Effector memory CD8-positive, alpha-beta T cell (primary cell): ENCODE measurements at regions not wholly inside any gene's neighbourhood (a gene's known extent, or its start where the extent isn't known, plus 50 kb on each side); places are given as distances from the start of the nearest gene placed in this dataset.
A peak's percentile ranks its signal among the peaks of the same experiment; 100 is the strongest.

ENCODE experiments used
- ATAC-seq: fragments of 150-1000 bp; cut with Tn5 transposase; replicated peaks from 2 replicates; pipeline ENCODE4 v1.10.0; 2021; ENCODE audit warnings: mild to moderate bottlenecking, moderate library complexity
- DNase-seq, 3 experiments: peaks; one replicate each; pipeline ENCODE4 v3.0.0; 2021
- H3K27ac Mint-ChIP-seq, 2 donors: one replicate each; pipeline ENCODE4 v1.8.0; 2022; ENCODE audit warnings: mild to moderate bottlenecking in 2 of 2, mixed read lengths in 2 of 2, moderate library complexity in 2 of 2
- H3K27me3 Mint-ChIP-seq, 2 donors: one replicate each; pipeline ENCODE4 v1.8.0; 2022; ENCODE audit warnings: mixed read lengths in 2 of 2
- H3K36me3 Mint-ChIP-seq: one replicate; pipeline ENCODE4 v1.8.0; 2022; ENCODE audit warnings: mild to moderate bottlenecking, moderate library complexity, mixed read lengths; ENCODE audit not compliant: insufficient read depth
- H3K4me1 Mint-ChIP-seq, 2 donors: one replicate each; pipeline ENCODE4 v1.8.0; 2022; ENCODE audit warnings: low read depth in 2 of 2, mixed read lengths in 2 of 2
- H3K4me3 Mint-ChIP-seq, 2 donors: one replicate each; pipeline ENCODE4 v1.8.0; 2022; ENCODE audit warnings: mild to moderate bottlenecking in 2 of 2, mixed read lengths in 2 of 2, moderate library complexity in 2 of 2
- H3K9me3 Mint-ChIP-seq, 2 donors: one replicate each; pipeline ENCODE4 v1.8.0; 2022; ENCODE audit warnings: mixed read lengths in 2 of 2

GRCh38 chr9:677461-678097, 163.9 kb upstream of the DMRT1 start:
- Mint-ChIP-seq H3K27me3 (peaks cover 10 to 22% of the 10 kb centered on the region in 2 donors), H3K9me3 (no peaks in the 10 kb centered on the region), H3K4me3 (peak overlapping the region; percentile 66 to 70), H3K4me1 (peaks cover 0 to 12% of the 10 kb centered on the region in 2 donors), H3K36me3 (no peaks in the 10 kb centered on the region), H3K27ac (peak overlapping the region in 1 of 2 donors; percentile 30)
- DNase-seq (no peak), ATAC-seq (no peak)

DNA sequence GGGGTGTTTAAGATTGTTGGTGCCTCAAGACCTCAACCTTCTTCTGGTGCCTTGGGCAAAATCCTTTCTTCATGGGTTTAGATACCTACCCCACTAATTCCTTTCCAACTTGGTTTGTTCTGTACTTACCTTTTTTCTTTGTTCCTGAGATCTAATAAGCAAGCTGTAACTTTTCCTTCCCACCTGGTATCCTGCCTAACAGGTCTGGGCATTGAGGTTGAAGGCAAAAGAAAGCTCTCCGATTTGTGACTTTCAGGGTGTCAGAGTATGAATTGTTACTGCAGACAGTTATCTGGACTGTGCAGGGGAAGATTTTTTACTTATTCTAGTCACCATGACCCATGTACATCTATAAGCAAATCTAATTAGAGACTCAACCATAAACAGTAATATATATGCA, 162.6 kb upstream of the DMRT1 start:
- Mint-ChIP-seq H3K27ac (no peak overlapping the region), H3K4me3 (no peak overlapping the region), H3K27me3 (peaks cover 10 to 14% of the 10 kb centered on the region in 2 donors), H3K9me3 (no peaks in the 10 kb centered on the region), H3K4me1 (peaks cover 0 to 12% of the 10 kb centered on the region in 2 donors), H3K36me3 (no peaks in the 10 kb centered on the region)
- DNase-seq (no peak), ATAC-seq (no peak)

DNA sequence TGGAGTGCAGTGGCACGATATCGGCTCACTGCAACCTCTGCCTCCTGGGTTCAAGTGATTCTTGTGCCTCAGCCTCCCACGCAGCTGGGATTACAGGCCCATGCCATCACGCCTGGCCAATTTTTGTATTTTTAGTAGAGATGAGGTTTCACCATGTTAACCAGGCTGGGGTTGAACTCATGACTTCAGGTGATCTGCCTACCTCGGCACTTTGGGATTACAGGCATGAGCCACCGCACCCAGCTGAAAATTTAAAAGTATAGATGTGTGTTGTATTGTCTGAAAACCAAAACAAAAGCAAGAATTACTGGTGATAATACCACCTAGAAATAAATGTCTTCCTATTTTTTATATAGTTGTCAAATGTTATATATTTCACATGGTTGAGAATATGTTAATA, 162.0 kb upstream of the DMRT1 start:
- DNase-seq (no peak), ATAC-seq (no peak)
- H3K4me3 Mint-ChIP-seq = no peak overlapping the region
- H3K27ac Mint-ChIP-seq = no peak overlapping the region
- no peaks in the 10 kb centered on the region for H3K9me3 Mint-ChIP-seq
- no peaks in the 10 kb centered on the region for H3K36me3 Mint-ChIP-seq
- peaks cover 10 to 11% of the 10 kb centered on the region in 2 donors for H3K27me3 Mint-ChIP-seq
- peaks cover 0 to 12% of the 10 kb centered on the region in 2 donors for H3K4me1 Mint-ChIP-seq

- H3K9me3 Mint-ChIP-seq = no peaks in the 10 kb centered on the region
- no peaks in the 10 kb centered on the region for H3K36me3 Mint-ChIP-seq
- no peak for ATAC-seq
Observed at GRCh38 chr9:680106-680505, 161.4 kb upstream of the DMRT1 start.

GRCh38 chr9:682633-683508, 158.6 kb upstream of the DMRT1 start:
- no peak for ATAC-seq
- Mint-ChIP-seq H3K36me3 (no peaks in the 10 kb centered on the region), H3K4me1 (peaks cover 0 to 3% of the 10 kb centered on the region in 2 donors), H3K27me3 (peaks cover 7 to 10% of the 10 kb centered on the region in 2 donors), H3K27ac (no peak overlapping the region), H3K4me3 (no peak overlapping the region), H3K9me3 (no peaks in the 10 kb centered on the region)
- DNase-seq = no peak

More at GRCh38 chr9:680106-680505, 161.4 kb upstream of the DMRT1 start:
- Mint-ChIP-seq H3K4me3 (no peak overlapping the region), H3K27me3 (peaks cover 10 to 11% of the 10 kb centered on the region in 2 donors), H3K4me1 (peaks cover 0 to 12% of the 10 kb centered on the region in 2 donors), H3K27ac (no peak overlapping the region)
- DNase-seq = no peak

DNA sequence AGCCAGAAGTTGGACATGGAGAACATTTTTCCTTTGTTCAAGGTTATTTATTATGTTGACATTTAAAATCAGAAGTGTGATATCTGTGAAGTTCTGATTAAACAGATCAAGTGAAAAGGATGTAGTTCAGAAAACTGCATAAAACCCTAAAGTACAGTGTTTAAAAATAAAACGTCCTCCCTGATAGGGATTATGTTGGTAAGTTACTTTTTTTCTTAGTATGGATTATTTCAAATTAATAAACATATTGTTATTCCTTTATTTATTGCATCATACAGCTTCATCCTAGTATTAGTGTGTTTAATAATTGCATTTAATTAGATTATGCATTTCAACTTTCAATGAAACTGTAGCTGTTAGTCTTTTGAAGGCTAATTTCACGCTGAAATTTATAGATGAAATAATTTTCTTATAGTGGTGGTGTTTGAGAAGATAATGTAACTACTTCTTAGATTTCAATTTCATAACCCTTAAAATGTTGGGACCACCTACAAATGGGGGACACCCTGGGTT, 157.9 kb upstream of the DMRT1 start:
- no peak for ATAC-seq
- H3K9me3 Mint-ChIP-seq = no peaks in the 10 kb centered on the region
- no peak for DNase-seq
- H3K27ac Mint-ChIP-seq = no peak overlapping the region
- H3K4me1 Mint-ChIP-seq = no peaks in the 10 kb centered on the region
- H3K4me3 Mint-ChIP-seq = no peak overlapping the region
- H3K27me3 Mint-ChIP-seq = peaks cover 7 to 10% of the 10 kb centered on the region in 2 donors
- no peaks in the 10 kb centered on the region for H3K36me3 Mint-ChIP-seq

DNA sequence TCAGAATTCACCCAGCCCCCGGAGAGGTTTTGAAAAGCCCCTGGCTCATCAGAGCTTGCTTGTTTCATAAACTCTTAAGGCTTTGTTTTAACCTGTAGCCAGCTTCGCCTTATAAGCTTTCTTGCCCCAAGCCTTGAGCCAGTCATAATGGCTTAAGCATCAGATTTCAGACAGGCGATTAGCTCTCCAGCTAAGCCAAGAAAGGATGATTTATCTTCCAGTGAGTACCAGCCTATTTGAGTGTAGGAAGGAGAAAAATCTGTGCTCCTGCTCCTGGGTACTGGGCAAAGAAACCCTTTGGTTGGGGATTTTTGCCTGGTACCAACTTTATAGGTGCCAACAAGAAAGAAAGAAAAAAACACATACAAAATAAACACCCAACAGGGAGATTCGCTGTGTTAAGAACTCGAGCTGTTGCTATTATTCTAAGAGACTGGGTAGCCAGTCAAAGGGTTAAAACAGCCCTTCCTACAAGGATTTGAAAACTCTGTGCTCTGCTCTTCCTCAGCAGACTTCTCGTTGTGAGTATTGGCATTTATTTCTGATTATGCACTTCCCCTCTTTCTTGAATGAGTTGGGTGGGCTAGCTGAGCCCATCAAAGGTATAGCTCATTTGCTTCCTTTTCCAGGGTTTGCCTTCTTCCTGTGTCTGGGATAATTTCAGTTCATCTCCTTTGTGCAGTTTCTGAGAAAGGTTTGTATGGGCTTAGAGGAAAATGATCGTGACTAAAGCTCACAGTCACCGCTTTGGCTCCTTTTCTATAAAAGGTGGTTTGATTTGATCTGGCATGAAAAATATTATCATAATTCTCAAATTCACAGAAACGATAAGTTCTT, 157.2 kb upstream of the DMRT1 start:
- H3K9me3 Mint-ChIP-seq = no peaks in the 10 kb centered on the region
- DNase-seq = no peak

GRCh38 chr9:684941-685340, 156.6 kb upstream of the DMRT1 start:
- Mint-ChIP-seq H3K36me3 (no peaks in the 10 kb centered on the region), H3K27me3 (peaks cover 7 to 18% of the 10 kb centered on the region in 2 donors), H3K9me3 (no peaks in the 10 kb centered on the region), H3K27ac (no peak overlapping the region), H3K4me3 (no peak overlapping the region), H3K4me1 (no peaks in the 10 kb centered on the region)
- no peak for ATAC-seq
- DNase-seq = no peak

More for the DNA sequence above, 157.2 kb upstream of the DMRT1 start:
- no peak for ATAC-seq
- H3K27ac Mint-ChIP-seq = no peak overlapping the region
- H3K36me3 Mint-ChIP-seq = no peaks in the 10 kb centered on the region
- no peaks in the 10 kb centered on the region for H3K4me1 Mint-ChIP-seq
- H3K4me3 Mint-ChIP-seq = no peak overlapping the region
- H3K27me3 Mint-ChIP-seq = peaks cover 7 to 12% of the 10 kb centered on the region in 2 donors

DNA sequence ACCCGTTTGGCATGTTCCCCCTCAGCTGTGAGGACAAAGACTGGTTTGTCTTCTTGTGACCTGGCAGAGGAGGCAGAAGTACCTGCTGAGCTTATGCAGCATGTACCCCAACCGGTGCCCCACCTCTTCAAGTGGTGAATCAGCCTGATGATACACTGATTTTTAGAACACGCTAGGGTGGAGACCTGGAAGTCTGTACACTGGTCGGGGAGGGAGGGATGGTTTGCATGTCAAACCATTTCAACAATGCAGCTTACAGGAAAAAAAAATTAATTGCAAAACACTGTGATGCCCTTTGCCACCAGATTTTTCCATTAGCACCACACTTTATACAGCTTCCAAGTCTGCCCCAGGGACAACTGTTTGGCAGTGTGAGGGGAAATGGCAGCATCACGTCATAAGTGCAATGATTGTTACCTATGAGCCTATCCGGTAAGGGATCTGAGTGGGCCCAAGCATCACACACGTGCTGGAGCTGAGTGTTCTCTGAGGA, 155.1 kb upstream of the DMRT1 start:
- Mint-ChIP-seq H3K9me3 (no peaks in the 10 kb centered on the region), H3K4me3 (no peak overlapping the region), H3K36me3 (no peaks in the 10 kb centered on the region), H3K4me1 (no peaks in the 10 kb centered on the region), H3K27ac (no peak overlapping the region), H3K27me3 (peaks cover 7 to 9% of the 10 kb centered on the region in 2 donors)
- DNase-seq (no peak), ATAC-seq (no peak)

DNA sequence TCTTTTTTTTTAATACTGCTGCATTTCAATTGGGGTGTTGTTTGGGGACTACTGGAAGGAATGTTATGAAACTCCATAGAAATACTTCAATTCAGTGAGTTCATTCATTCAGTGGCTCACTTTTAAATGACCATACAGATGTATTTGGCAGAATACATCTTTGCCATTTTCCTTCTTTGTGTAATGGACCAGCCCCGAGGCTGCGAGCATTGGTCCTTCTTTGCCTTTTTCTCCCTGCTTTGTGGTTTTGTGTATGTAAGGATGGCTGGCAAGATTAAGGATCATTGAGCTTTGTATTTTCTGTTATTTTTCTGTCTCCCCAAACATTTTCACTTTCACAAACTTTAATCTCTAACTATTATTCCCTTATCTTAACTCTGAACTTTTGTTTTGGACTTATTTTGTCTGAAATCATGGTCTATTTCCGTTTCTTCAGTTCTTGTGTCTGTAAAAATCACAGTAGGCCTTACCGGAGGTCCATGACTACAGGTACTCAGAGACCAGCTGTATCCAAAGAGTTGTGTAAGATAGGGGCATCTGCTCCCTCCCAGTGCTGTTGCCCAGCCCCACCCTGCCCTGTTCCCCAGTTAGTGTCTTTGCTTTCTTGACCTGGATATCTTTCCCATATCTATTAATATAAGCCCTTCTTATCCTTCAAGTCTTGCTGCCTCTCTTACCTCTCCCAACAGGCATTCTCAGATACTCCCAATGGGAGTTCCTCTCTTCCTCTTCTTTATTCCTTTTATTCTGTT, 154.3 kb upstream of the DMRT1 start:
- Mint-ChIP-seq H3K9me3 (no peaks in the 10 kb centered on the region), H3K36me3 (no peaks in the 10 kb centered on the region), H3K27me3 (peaks cover 7 to 9% of the 10 kb centered on the region in 2 donors), H3K27ac (no peak overlapping the region), H3K4me1 (no peaks in the 10 kb centered on the region), H3K4me3 (no peak overlapping the region)
- DNase-seq (no peak), ATAC-seq (no peak)

DNA sequence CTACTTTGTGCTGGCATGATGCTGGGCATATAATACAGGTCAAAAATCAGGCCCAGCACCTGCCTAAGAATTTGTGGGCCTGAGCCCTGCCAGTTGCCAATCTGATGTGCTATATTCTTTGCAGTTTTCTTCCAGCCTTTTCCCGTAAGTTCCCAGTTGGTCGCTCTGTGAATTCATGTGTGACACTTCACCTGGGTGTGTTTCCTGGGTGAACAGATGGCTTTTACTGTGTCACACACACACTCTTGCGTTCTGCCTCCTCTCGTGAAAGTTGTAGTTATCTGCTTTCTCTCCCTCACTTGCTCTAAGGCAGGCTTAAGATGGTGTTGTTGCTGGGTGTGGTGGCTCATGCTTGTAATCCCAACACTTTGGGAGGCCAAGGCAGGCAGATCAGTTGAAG, 153.5 kb upstream of the DMRT1 start:
- Mint-ChIP-seq H3K27me3 (peaks cover 7 to 9% of the 10 kb centered on the region in 2 donors), H3K4me1 (no peaks in the 10 kb centered on the region), H3K36me3 (no peaks in the 10 kb centered on the region), H3K4me3 (no peak overlapping the region), H3K9me3 (no peaks in the 10 kb centered on the region), H3K27ac (no peak overlapping the region)
- no peak for DNase-seq
- no peak for ATAC-seq

DNA sequence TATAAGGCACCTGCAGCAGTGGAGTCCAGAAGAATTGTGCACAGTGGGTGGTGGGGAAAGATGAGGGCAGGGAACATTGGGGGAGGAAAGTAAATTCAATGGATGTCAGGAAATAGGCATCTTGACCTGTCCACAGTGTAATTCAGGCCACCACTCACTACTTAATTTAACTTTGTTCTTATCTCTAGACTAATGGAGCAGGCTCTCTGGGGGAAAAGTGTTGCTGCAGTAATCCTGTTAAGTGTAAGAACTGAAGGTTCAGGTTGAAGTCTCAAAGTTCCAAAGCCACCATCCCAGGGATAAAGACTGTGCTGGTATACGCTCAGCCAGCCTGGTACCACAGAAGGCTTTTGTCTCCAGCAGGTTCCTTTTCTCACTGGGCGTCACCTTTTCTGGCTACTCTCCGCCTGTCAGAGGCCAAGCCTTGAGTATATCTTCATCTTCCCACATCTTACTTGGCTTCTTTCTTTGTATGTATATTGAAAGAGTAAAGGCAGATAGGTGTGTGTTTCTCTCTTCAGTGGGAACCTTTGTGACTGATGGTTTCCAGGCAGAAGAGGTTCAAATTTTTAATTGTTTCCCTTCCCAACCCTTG, 150.9 kb upstream of the DMRT1 start:
- H3K9me3 Mint-ChIP-seq = no peaks in the 10 kb centered on the region
- H3K4me1 Mint-ChIP-seq = no peaks in the 10 kb centered on the region
- no peak for DNase-seq
- peaks cover 22 to 31% of the 10 kb centered on the region in 2 donors for H3K27me3 Mint-ChIP-seq
- no peak for ATAC-seq
- H3K27ac Mint-ChIP-seq = no peak overlapping the region
- H3K36me3 Mint-ChIP-seq = no peaks in the 10 kb centered on the region
- H3K4me3 Mint-ChIP-seq = no peak overlapping the region
